ENCODE measurements at regions not wholly inside any gene's neighbourhood (a gene's known extent, or its start where the extent isn't known, plus 50 kb on each side); places are given as distances from the start of the nearest gene placed in this dataset.
"Not testable (repeated sequence)": the region's sequence is repeated elsewhere in the genome, so short reads cannot be mapped to it uniquely, and the experiment has no call there.

DNA sequence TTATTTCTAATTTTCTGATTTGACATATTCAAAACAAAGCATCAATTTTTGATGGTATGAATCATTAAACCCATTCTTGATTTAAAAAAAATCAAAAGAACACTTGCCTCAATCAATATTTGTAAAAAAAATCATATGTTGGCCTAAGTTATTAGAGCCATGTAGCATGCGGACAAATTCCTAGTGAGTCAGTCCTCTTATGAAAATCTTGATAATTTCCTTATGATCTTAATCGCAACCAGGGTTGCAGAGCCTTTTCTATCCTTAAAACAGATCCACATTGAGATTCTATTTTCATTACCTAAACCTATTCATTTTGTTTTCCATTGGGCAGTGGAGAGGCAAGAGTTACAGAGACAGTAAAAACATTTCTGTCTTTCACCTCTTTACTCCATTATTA, 203.2 kb downstream of the ARL4A start:
- DNase-seq: no peak

DNA sequence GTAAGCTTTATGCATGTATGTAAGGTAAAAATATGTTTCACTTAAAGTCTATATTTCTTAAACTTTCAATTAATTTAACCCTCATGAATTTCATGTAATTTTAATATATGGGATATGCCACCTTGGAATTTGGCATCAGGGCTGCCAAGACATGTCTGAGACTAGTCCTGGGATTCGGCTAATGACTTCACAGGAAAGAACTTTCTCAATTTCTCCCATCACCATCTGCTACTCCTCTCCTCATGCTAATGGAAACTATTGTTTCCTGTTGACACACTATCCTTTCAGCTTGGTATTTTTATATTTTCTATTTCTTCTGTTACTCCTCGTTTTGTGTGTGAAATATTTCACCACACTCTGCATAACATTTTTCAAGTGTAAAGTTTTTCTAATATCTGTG, 205.9 kb downstream of the ARL4A start:
- DNase-seq: no peak

DNA sequence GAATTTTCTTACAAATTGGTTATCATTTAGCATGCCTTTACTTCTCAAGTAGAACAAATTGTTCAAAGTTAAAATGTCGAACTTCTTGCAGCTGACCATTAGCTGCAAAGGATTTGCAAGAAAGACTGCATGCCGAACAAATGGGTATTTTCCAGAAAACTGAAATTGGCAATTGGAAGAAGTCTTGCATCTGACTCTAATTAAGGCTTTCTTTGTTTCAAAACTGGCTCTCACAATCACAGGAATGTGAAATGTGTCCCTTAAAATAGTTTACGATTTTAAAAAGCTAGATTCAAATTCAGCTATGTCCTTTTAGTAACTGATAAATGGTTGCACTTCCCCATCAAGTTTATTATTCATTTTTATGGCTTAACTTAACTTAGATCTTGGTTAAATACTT, 207.9 kb downstream of the ARL4A start:
- DNase-seq: no peak

DNA sequence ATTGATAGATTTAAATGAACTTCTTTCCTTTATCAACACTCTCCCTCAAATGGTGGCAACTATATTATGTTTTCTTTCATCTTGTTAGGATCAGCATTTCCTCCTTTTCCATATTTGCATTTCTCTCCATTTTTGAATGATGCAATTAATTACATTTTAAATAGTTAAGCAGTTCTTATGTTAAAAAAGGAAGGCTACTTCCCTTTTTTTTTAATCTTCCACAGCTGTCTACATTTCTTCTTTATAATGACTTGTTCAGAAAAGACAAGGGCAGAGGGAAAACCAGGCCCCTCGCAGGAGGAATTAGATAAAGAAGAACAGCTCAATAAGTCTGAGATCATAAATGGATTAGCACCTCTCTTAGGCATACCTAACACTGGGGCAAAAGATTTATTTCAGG, 208.9 kb downstream of the ARL4A start:
- DNase-seq: no peak

DNA sequence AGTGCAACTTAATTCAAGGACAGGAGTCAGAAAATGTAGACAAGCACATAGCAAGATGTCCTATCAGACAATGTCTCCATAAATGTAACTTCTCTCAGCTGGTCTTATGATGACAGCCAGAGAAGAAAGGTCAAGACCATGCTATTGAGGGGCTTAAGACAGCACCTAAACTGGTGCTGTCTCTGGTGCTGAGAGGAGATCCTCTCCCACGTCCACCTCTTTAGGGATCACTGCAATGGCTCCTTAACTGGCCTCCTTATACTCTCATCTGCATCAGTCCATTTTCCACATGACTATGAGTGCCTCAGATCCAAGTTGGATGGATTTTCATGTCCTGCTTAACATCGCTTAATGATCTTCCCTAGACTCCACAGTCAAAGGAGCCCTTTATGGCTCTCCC, 210.6 kb downstream of the ARL4A start:
- no peak for DNase-seq

DNA sequence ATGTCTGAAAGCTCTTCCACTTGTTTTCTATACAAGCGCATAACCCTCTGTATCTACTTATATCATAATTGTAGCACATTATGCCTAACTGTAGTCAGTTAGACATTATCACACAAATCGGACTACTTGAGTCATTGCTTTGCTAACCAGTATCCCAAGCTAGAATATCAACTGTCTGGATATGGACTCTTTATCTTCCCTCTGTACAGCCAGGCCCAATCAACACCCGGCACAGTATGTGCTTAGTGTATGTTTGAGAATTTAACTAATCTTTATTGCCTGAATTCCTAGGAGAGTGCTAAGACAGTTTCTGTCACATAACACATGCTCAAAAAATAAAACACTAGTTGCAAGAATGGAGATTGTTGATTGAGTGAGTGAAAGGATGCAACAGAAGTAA, 211.2 kb downstream of the ARL4A start:
- no peak for DNase-seq

DNA sequence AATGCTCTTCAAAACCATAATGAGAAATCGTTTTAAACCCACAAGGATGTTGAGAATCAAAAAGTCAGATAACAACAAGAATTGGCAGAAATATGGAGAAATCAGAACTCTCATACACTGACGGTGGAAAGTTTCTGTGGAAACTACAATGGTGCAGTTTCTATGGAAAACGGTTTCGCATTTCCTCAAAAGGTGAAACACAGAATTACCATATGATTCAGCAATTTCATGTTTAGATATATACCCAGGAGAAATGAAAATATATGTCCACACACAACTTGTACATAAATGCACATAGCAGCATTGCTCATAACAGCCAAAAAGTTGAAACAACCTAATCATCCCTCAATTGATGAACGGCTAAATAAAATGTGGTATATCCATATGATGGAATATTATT, 218.2 kb downstream of the ARL4A start:
- no peak for DNase-seq

DNA sequence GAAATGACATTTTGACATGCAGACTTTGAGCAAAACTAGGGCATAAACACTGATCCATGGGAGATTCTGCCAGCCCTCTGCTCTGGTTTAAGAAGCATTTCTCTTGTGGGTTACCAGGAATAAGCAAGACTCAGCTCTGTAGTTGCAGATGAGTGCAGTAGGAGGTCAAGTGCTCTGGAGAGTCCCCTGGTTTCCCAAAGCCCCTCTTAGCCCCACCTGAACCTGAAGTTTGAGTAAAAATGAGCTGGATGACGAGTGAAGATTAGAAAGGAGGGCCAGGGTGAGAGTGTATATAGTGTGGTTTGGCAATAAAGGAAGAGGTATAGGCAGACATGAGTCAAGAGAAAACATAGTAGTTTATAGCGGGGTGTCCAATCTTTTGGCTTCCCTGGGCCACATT, 220.3 kb downstream of the ARL4A start:
- no peak for DNase-seq

DNA sequence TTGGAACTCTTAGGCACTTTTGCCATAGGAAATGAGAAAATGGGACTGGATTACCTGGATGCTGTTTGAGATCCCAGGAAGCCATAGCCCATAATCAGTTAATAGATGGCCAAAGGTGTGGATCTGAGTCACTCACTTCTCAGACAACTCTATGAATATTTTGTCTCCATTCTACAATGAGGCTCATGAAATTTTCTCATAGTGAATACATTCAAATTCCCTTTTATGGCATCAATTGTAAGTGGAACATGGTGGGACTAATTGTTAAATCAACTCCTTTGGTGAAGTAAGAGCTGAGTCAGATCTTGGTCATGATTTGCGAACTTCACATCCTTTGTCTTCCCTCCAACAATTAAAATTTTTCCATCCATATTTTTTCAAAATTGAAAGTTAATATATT, 222.1 kb downstream of the ARL4A start:
- DNase-seq: no peak

DNA sequence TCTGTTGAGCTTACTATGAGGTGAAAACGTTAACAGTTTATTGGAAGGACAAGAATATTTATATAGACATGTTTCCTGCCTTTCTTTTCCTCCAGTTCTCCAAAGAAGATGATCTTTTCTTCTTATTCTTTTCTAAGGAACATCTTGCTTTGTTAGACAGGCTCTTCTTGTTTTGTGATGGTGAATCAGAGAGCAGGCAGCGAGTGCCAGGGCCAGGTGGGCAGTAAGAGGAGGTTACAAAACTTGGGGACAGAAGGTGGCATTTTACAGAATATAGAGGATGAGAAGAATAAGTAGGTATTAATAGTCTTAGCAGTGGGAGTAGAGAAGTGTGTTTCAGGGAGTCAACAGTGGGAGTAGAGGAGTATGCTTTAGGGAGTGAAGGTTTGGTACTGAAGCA, 223.6 kb downstream of the ARL4A start:
- no peak for DNase-seq

DNA sequence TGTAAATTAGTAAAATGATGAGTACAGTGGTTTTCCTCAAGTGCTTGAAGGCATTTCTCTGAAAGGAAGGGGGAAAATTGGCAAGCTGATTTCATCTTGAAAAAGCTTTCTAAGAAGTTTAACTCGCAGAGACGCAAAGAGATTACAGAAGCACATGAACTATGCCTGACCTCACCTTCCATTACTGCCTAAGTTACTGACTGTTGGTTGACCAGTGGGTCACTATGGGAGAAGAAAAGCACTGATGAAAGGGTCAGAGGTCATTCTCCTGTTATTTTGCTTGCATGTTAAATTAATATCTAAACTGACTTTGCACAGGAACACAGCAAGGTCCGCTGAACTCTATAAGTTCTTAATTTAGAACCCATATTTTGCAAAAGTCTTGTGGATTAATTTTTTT, 225.6 kb downstream of the ARL4A start:
- DNase-seq: no peak

DNA sequence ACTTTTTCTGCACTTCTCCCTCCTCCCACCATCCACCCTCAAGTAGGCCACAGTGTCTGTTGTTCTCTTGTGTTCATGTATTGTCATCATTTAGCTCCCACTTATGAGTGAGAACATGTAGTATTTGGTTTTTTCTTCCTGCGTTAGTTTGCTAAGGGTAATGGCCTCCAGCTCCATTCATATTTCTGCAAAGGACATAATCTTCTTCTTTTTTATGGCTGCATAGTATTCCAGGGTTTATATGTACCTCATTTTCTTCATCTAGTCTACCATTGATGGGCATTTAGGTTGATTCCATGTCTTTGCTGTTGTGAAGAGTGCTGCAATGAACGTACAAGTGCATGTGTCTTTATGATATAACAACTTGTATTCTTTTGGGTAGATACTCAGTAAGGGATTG, 230.4 kb downstream of the ARL4A start:
- DNase-seq: no peak

DNA sequence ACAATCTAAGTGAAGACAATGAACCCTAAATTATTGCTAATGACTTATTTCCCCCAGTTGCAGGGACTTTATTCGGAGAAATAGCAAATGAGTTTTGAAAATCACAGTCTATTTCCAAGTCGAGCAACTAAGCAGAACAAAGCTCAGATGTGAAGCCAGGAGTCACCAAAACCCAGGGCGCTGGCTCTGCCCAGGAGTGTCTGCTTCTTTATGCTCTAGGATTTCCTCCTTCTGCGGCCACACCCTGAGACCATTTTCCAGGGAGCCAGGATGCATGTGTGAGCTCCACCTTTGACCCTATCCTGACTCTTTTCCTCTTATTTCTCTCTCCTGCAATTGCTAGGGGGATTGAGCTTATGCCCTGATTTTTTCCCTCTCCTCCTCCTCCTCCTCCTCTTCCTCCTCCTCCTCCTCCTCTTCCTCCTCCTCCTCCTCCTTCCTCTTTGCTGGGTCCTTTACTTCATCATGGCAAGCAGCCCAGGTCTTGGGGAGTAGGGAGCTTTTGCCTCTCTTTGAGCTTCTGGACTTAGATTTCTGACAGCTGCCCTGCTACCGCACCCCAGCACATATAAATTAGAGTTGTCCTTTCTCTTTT, 234.4 kb downstream of the ARL4A start:
- no peak for DNase-seq

DNA sequence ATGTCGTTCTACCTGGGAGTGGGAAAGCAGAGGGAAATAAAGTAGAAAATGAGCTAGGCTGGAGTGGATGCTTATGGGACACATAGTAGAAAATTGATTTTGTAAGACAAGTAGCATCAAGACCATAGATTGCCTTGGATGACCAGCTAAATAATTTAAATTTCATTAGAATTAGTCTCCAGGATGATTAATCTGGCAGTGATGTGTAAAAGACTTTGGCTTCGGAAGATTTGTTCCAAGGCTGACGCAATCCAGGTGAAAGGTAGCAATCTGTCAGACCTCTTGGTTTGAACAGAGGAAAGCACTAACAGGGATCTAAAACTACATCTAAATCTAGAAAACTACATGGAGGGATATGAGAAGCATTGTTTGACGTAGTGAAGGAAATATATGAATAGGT, 236.5 kb downstream of the ARL4A start:
- no peak for DNase-seq

DNA sequence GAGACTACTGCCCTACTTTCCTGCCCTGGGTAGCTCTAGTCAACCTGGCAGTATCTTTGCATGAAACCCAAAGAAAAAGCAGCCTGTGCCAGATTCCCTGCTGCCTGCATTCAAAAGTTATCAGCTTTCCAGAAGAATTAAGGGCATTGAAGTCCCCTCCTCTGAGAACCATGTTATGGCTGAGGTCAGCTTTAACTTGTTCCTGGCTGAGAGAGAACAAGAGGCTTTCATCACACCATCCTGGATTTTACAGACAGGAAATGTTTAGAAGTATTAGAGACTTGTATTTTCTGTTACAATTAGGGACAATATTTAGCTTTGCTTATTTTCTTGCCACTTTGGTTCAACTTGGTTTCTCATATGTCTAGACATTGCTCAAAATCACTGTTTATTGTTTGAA, 238.8 kb downstream of the ARL4A start:
- no peak for DNase-seq

DNA sequence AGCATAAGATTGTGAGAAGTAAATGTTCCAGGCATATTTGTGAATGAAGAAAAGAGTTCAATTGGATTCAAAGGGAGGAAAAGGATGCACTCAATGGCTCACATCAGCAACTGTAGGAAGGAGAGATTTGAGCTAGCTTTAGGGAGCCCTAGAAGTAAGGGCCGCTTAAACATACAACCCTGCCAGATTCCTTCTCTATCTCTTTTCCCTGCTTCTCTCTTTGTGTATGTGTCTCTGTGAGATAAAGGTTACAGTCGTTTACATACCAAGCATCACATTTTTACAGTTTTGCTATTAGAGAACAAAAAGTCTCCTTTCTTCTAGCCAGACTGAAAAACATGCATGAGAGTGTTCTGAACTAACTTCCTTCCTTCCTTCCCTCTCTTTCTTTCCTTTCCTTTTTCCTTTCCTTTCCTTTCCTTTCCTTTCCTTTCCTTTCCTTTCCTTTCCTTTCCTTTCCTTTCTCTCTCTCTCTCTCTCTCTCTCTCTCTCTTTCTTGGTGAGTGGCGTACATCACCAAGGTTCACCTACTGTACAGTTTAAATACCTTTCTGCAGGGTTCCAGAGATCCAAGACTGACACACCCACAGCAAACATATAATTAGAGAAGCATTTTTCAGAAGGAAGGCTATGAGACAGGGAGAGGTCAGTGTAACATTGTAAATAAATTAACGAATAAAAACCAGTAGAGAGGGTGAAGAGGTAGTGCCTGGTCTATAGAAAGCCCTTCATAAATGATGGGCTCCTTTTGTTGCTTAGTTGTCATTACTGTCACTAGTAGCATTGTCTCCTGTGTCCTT, 240.4 kb downstream of the ARL4A start:
- DNase-seq: no peak

DNA sequence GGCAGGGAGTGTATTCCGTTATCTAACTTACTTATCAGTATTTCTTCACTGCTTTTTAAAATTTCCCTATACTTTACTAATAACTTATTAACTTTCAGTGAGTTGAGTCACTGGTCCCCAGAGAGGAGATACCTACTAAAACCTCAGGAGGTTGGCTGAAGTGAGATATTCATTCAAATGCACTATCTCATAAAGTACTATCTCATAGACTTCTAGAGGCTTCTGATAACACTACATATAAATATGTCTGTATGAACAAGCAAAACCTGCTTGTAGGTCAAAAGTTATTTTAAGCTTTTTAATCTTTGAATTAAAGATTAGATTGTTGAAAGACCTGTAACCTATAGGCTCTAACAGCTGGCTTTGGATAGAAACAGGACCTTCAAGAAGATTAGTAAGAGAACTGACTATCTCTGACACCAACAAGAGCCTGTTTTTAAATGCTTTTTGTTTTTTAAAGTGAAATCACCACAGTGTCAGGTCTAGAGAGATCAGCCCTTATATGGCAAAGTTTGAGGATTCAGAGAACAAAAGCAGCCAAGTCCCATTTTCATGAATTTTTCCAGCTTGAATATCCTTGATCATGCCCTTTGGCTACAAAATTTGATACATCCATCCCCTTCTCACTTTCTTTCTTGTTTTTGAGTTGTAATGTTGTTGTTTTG, 242.2 kb downstream of the ARL4A start:
- no peak for DNase-seq

DNA sequence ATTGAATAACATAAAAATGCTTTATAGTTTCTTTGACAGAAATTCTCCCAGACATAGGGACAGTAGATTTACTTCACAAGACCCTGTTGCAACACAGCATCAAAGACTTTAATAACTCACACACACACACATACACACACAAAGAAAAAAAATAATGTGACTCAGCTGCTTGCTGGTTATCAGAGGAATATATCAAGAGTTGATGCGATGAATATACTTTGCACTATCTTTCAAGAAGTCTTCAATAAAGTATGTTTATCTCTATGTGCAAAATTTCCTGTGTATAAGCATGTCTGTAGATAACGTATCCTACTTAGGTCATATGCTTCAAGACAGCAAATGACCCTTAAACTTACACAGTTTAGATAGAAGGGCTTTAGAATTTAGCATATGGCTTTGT, 243.1 kb downstream of the ARL4A start:
- no peak for DNase-seq

DNA sequence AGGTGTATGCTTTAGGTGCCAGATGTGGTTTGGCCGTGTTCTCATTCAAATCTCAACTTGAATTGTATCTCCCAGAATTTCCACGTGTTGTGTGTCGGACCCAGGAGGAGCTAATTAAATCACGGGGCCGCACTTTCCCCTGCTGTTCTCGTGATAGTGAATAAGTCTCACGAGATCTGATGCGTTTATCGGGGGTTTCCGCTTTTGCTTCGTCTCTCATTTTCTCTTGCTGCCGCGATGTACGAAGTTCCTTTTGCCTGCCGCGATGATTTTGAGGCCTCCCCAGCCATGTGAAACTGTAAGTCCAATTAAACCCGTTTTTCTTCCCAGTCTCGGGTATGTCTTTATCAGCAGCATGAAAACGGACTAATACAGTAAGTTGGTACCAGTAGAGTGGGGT, 244.0 kb downstream of the ARL4A start:
- not testable (repeated sequence) for DNase-seq

DNA sequence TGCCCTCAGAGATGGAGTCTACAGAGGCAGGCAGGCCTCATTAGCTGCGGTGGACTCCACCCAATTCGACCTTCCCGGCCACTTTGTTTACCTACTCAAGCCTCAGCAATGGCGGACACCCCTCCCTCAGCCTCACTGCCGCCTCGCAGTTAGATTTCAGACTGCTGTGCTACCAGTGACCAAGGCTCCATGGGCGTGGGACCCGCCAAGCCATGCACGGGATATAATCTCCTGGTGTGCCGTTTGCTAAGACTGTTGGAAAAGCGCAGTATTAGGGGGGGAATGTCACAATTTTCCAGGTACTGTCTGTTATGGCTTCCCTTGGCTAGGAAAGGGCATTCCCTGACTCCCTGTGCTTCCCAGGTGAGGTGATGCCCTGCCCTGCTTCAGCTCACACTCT, 252.3 kb downstream of the ARL4A start:
- no peak for DNase-seq

DNA sequence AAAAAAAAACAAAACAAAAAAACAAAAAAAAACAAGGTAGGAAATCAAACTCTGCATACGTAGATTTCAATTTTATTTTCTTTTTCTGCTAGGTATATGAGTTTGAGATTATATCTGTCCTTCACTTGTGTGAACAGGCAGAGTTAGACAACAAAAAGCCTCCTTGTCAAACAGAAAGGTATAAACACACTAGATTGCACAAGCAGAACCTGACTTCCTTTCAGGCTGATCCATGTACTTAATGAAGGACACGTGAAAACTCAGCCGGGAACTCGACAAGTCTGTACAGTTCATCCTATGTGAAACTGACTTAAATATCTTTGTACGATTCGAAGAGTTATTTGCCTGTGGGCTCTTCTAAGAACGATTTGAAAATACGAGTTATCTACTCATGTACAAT, 254.1 kb downstream of the ARL4A start:
- DNase-seq: no peak

DNA sequence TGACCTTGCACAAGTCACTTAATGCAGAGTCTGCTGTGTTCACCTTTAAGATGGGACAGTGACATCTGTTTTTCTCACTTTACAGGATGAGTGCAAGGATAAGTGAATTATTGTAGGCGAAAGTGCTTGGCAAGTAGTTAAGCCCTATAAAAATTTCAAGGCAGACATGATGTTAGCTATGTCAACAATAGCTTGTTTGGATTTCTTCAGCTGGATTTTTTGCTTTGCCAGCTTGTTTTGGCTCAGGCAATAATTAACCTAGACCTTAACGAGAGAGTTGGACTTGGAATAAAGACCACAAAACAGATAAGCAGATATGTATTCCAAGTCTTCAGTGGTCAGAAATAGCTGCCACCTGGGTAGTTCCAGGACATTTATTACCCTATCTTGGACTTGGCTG, 255.2 kb downstream of the ARL4A start:
- DNase-seq: no peak

DNA sequence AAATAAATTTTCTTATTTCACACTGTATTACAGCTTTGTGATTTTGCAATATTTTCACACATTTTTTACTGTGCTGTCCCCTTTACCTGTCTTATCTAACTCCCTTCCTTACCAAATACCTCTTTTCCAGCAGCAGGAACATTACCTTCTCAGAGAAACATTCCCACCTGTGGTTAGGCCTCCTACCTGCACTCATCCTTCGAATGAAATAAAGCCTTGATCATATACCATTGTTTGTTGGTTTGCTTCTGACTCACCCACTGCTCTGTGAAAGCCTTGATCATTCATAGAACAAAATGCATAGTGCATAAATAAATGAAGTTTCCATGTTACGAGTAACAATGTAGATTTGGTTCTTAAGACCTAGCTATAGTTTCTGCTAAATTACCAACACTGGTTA, 256.3 kb downstream of the ARL4A start:
- no peak for DNase-seq

DNA sequence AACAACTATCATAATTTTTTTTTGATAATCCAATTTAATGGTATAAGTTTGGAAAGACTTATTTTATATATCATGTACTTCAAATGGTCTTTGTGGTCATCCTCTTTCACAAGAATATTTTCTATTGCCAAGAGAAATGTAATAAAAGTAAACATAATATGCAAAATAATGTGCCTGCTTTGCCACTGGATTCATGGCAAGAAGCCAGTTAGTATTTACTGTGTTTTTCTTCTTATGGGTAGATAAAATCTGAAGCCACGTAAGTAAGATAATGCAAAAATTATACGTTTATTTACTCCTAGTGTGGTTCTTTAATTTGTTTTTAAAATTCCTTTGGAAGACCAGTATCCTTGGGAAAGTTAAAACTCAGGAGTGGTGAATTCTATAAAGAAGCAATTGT, 258.5 kb downstream of the ARL4A start:
- no peak for DNase-seq

DNA sequence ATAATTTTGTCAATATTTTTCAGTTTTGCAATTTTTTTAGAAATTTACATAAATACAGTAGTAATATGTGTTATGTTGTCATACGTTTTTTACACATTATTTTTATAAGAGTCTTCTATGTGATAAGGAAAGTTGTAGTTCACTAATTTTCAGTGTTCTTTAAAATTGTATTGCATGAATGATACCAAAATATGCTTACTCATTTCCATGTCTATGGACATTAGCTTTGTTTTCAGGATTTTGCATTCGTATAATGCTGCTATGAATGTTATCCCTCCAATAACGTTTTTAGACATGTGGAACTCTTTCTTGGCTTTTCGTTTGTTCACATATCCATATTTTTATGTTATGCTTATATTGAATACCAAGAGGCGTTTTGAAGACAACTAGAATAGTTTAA, 260.0 kb downstream of the ARL4A start:
- DNase-seq: no peak

Data from stimulated activated CD4-positive, alpha-beta T cell treated with anti-CD3 and anti-CD28 coated beads, Interleukin-2, amount 100 ng/mL, for 24 hours (primary cell).